A549 (cell line): ENCODE measurements at regions not wholly inside any gene's neighbourhood (a gene's known extent, or its start where the extent isn't known, plus 50 kb on each side); places are given as distances from the start of the nearest gene placed in this dataset.
A peak's percentile ranks its signal among the peaks of the same experiment; 100 is the strongest.

Experiments
- ATAC-seq, 2 experiments: fragments of 200-7000 bp in 1 of 2; fragments of >200 bp in 1 of 2; cut with Nextera tagmentation in 1 of 2; cut with Tn5 transposase in 1 of 2; 3 replicates each; pipeline versions ENCODE4 v1.8.0 to v1.9.1; 2018 to 2020; ENCODE audit warnings: mild to moderate bottlenecking in 1 of 2, moderate library complexity in 1 of 2
- CTCF ChIA-PET: fragments of 300-600 bp; sonication (Branson Sonifier 250); formaldehyde crosslinking; extraction: SDS; loops from one replicate; lab custom pipeline; 2021; ENCODE audit warnings: antibody characterized with exemption, inconsistent platforms; lab: Yijun Ruan, JAX
- POLR2A ChIA-PET: fragments of 350-600 bp; formaldehyde crosslinking; extraction: SDS; loops from one replicate; lab custom pipeline; 2021; ENCODE audit warnings: antibody characterized with exemption, inconsistent platforms; lab: Yijun Ruan, JAX
- DNase-seq, 2 experiments: peaks; one replicate each; pipeline versions ENCODE4 v3.0.0 to v3.0.0-alpha.2; 2011 to 2016; ENCODE audit warnings: low read depth in 1 of 2, low spot score in 1 of 2
- FAIRE-seq: peaks from 2 replicates; lab custom pipeline; 2011; peaks lifted over from hg19 to GRCh38; lab: Jason Lieb, UNC
- H3K27ac ChIP-seq, 2 experiments: fragments of >200 bp; sonication (Bioruptor Twin); formaldehyde crosslinking; 3 replicates each; pipeline ENCODE4 v1.5.1; 2016 to 2017
- H3K4me1 ChIP-seq: fragments of >200 bp; sonication (Bioruptor Twin); formaldehyde crosslinking; 3 replicates; pipeline ENCODE4 v1.6.1; 2016
- H3K4me2 ChIP-seq: fragments of >200 bp; sonication (Bioruptor Twin); formaldehyde crosslinking; 3 replicates; pipeline ENCODE4 v1.6.1; 2016
- H3K4me3 ChIP-seq: fragments of >200 bp; sonication (Bioruptor Twin); formaldehyde crosslinking; 3 replicates; pipeline ENCODE4 v1.5.1; 2016
- H3K9me3 ChIP-seq: fragments of >200 bp; sonication (Bioruptor Twin); formaldehyde crosslinking; 3 replicates; pipeline ENCODE4 v1.6.1; 2016
- CEBPB ChIP-seq, 2 experiments: fragments of >200 bp in 1 of 2; sonication (Bioruptor Twin) in 1 of 2; formaldehyde crosslinking in 1 of 2; IDR thresholded peaks; 2 replicates each; pipeline ENCODE4 v1.6.1; 2012 to 2016
- CHD4 ChIP-seq: fragments of 200-600 bp; sonication (generic); IDR thresholded peaks from 2 replicates; pipeline ENCODE4 v1.6.1; 2016; ENCODE audit warnings: antibody characterized with exemption, mild to moderate bottlenecking, borderline replicate concordance
- FOSL2 ChIP-seq, 2 experiments: fragments of 450-650 bp in 1 of 2; fragments of >200 bp in 1 of 2; sonication (Bioruptor Twin) in 1 of 2; formaldehyde crosslinking; IDR thresholded peaks; 2 replicates each; pipeline versions ENCODE4 v1.5.0 to v1.6.1; 2016 to 2020; ENCODE audit warnings: mild to moderate bottlenecking in 1 of 2, moderate library complexity in 1 of 2
- HOXA7 ChIP-seq: fragments of 250-450 bp; sonication (Bioruptor Pico); IDR thresholded peaks from 2 replicates; pipeline ENCODE4 v1.5.0; 2020; ENCODE audit warnings: mild to moderate bottlenecking, moderate library complexity
- JUNB ChIP-seq: fragments of >200 bp; sonication (Bioruptor Twin); formaldehyde crosslinking; IDR thresholded peaks from 2 replicates; pipeline ENCODE4 v1.6.1; 2016
- MAFK ChIP-seq: fragments of 450-650 bp; IDR thresholded peaks from 2 replicates; pipeline ENCODE4 v1.6.1; 2014; ENCODE audit not compliant: partially characterized antibody
- MAZ ChIP-seq: fragments of 150-350 bp; IDR thresholded peaks from 2 replicates; pipeline ENCODE4 v1.6.1; 2014; ENCODE audit warnings: antibody characterized with exemption, low read depth, low read length, borderline replicate concordance
- MYC ChIP-seq: IDR thresholded peaks from 2 replicates; pipeline ENCODE4 v1.6.1; 2012; ENCODE audit warnings: mild to moderate bottlenecking, inconsistent platforms, low read length, improper control_type of control experiment, borderline replicate concordance
- NFE2L2 ChIP-seq: fragments of 150-350 bp; conservative IDR thresholded peaks from 2 replicates; pipeline ENCODE4 v1.6.1; 2014; ENCODE audit warnings: low read length
- RARB ChIP-seq: fragments of 250-450 bp; sonication (Bioruptor Pico); IDR thresholded peaks from 2 replicates; pipeline ENCODE4 v1.8.0; 2021; ENCODE audit warnings: mild to moderate bottlenecking, moderate library complexity
- RCOR1 ChIP-seq: fragments of 150-350 bp; IDR thresholded peaks from 2 replicates; pipeline ENCODE4 v1.6.1; 2014; ENCODE audit warnings: antibody characterized with exemption, low read length, low read depth
- RNF2 ChIP-seq: fragments of 200-600 bp; sonication (generic); IDR thresholded peaks from 2 replicates; pipeline ENCODE4 v1.6.1; 2016; ENCODE audit warnings: low read depth, mild to moderate bottlenecking, antibody characterized with exemption, moderate library complexity, borderline replicate concordance
- SMC3 ChIP-seq: fragments of >200 bp; sonication (Bioruptor Twin); formaldehyde crosslinking; IDR thresholded peaks from 3 replicates; pipeline ENCODE4 v1.6.1; 2018; ENCODE audit warnings: inconsistent platforms
- SREBF2 ChIP-seq: fragments of 450-650 bp; IDR thresholded peaks from 2 replicates; pipeline ENCODE4 v1.6.1; 2014; ENCODE audit warnings: mild to moderate bottlenecking, moderate library complexity
- ZFP36 ChIP-seq: fragments of 450-650 bp; IDR thresholded peaks from 2 replicates; pipeline ENCODE4 v1.6.1; 2014; ENCODE audit warnings: borderline replicate concordance; ENCODE audit not compliant: partially characterized antibody
- WGBS: methylation state at CpG from one replicate; pipeline ENCODE4 v1.1.6; 2017; ENCODE audit errors: missing lambda C conversion rate; 5-methylcytosine and 5-hydroxymethylcytosine counted together
- TF ChIP-seq, protein P1 (sequence below): fragments of >200 bp; sonication (Bioruptor Twin); formaldehyde crosslinking; IDR thresholded peaks from 2 replicates; pipeline ENCODE4 v1.6.1; 2016
- TF ChIP-seq, protein P2 (sequence below): fragments of 250-450 bp; sonication (Bioruptor Pico); IDR thresholded peaks from 2 replicates; pipeline ENCODE4 v1.5.0; 2020; ENCODE audit warnings: low read depth, mild to moderate bottlenecking, moderate library complexity
- TF ChIP-seq, protein P3 (sequence below): IDR thresholded peaks from 2 replicates; pipeline ENCODE4 v1.6.1; 2012
- TF ChIP-seq, protein P4 (sequence below): fragments of >200 bp; sonication (Bioruptor Twin); formaldehyde crosslinking; IDR thresholded peaks from 3 replicates; pipeline ENCODE4 v1.6.1; 2016

DNA sequence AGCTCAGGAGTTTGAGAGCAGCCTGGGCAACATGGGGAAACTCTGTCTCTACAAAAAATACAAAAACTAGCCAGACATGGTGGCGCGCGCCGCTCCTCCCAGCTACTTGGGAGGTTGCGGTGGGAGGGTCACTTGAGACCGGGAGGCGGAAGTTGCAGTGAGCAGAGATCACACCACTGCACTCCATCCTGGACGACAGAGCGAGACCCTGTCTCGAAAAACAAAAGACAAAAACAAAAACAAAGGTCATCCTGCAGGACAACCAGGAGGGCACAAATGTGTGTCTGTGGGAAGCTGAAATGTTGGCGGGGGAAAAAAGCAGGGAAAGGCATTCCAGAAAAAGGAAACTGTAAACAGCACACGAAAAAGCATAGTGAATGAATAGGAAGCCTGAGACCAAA, 104.1 kb upstream of the HNRNPU start:
- Histone ChIP-seq H3K4me2 (peak overlapping the region; percentile 68), H3K4me1 (peaks cover 46% of the 10 kb centered on the region), H3K27ac (peak overlapping the region; percentile 72 to 93), H3K9me3 (no peaks in the 10 kb centered on the region), H3K4me3 (no peak overlapping the region)
- FAIRE-seq (no peak), ATAC-seq (no peak), DNase-seq (no peak)
- CTCF ChIA-PET = interaction anchor here (1.2 to 1.8 kb wide), 2 partner anchors 15 to 53 kb away, joined by 3 read pairs; no protein-coding TSS in a partner anchor
- TF ChIP-seq, protein P1, sequence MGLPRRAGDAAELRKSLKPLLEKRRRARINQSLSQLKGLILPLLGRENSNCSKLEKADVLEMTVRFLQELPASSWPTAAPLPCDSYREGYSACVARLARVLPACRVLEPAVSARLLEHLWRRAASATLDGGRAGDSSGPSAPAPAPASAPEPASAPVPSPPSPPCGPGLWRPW = no peak
- TF ChIP-seq, protein P2, sequence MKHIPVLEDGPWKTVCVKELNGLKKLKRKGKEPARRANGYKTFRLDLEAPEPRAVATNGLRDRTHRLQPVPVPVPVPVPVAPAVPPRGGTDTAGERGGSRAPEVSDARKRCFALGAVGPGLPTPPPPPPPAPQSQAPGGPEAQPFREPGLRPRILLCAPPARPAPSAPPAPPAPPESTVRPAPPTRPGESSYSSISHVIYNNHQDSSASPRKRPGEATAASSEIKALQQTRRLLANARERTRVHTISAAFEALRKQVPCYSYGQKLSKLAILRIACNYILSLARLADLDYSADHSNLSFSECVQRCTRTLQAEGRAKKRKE (CRISPR knock-in tag) = no peak
- TF ChIP-seq RNF2 (no peak), SMC3 (no peak), HOXA7 (no peak), JUNB (no peak), CEBPB (IDR thresholded peaks at IDR 0.05) (no peak), FOSL2 (IDR thresholded peaks at IDR 0.05) (no peak), FOSL2 (CRISPR knock-in tag; IDR thresholded peaks at IDR 0.05) (no peak), ZFP36 (no peak), MYC (no peak), RCOR1 (no peak), MAZ (no peak), RARB (CRISPR knock-in tag) (no peak), NFE2L2 (no peak), SREBF2 (no peak)
- TF ChIP-seq, protein P3, sequence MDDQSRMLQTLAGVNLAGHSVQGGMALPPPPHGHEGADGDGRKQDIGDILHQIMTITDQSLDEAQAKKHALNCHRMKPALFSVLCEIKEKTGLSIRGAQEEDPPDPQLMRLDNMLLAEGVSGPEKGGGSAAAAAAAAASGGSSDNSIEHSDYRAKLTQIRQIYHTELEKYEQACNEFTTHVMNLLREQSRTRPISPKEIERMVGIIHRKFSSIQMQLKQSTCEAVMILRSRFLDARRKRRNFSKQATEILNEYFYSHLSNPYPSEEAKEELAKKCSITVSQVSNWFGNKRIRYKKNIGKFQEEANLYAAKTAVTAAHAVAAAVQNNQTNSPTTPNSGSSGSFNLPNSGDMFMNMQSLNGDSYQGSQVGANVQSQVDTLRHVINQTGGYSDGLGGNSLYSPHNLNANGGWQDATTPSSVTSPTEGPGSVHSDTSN = no peak
- POLR2A ChIA-PET = interaction anchor here (1.1 to 5.0 kb wide), 2 partner anchors 15 to 106 kb away, joined by 3 to 102 read pairs; partner anchors contain the start of gene HNRNPU
- WGBS = 86% methylated on average over 12 of the region's 12 CpGs

DNA sequence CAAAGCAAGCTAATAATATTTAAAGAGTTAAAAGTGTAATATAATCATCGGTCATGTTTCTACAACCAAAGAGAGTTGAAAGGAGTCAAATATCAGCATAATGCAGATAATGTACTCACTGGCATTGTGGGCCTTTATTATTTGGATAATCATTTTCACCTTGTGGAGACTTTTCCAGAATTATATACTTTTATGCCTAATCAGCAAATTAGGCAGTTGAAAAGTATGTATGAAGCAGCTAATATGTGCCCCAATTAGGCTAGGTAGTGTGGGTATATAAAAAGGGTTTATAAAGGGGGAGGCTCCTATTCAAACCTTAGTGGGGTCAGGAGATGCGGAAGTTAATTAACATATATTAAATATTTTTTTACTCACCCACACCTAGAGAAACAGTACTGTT, 102.8 kb upstream of the HNRNPU start:
- peaks cover 51% of the 10 kb centered on the region for H3K4me1 ChIP-seq
- WGBS = 90% methylated on average over 2 of the region's 2 CpGs
- ATAC-seq (no peak), FAIRE-seq (no peak)
- H3K4me2 ChIP-seq = no peak overlapping the region
- no peak overlapping the region for H3K27ac ChIP-seq
- CTCF ChIA-PET = interaction anchor here (0.9 kb wide), 1 partner anchor 75 kb away, joined by 5 read pairs; no protein-coding TSS in a partner anchor
- no peak overlapping the region for H3K4me3 ChIP-seq
- no peaks in the 10 kb centered on the region for H3K9me3 ChIP-seq
- TF ChIP-seq HOXA7 (no peak), SMC3 (no peak), MAFK (peak; percentile 98), CHD4 (no peak)
- TF ChIP-seq, protein P4, sequence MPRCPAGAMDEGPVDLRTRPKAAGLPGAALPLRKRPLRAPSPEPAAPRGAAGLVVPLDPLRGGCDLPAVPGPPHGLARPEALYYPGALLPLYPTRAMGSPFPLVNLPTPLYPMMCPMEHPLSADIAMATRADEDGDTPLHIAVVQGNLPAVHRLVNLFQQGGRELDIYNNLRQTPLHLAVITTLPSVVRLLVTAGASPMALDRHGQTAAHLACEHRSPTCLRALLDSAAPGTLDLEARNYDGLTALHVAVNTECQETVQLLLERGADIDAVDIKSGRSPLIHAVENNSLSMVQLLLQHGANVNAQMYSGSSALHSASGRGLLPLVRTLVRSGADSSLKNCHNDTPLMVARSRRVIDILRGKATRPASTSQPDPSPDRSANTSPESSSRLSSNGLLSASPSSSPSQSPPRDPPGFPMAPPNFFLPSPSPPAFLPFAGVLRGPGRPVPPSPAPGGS = no peak
- TF ChIP-seq, all 56 proteins: peak for 1
- no peak for DNase-seq
- POLR2A ChIA-PET = no interaction called here
